ENCODE measurements at regions not wholly inside any gene's neighbourhood (a gene's known extent, or its start where the extent isn't known, plus 50 kb on each side); places are given as distances from the start of the nearest gene placed in this dataset.

DNA sequence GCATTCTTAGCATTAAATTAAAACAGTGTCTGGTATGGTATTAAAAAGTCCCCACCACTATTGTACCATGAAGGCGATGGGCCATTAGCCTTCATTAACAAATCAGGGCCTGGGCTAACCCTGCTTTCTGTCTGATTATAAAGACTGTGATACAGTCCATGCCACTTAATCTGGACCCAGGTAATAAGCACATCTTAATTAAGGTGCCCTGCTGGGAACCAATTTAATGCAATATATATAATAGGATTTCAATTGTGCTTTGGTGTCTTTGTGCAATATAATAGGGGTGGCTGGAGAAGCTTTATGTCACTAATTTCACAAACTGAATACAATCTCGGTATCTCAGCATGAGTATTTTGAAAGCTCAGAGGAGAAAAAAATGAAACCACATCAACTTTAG lies 64.4 kb upstream of the CDH8 start:
- no peak for DNase-seq

DNA sequence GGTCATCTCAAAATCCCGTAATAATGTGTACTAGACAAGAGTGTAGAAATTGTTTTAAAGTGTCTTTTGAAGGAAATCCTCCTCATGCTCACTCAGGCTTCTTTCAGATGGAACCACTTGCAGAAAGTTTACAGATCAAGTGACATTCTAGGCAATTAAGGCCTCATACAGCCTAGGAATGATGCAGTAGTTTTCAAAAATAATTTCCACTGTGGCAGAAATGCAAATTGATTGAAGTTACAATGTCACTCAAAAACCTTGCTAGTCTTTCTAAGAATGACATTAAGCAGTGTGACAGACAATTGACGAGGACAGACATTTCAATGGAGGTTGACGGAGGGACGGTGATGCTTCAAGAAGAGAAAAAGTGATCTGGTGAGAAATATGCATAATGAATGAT lies 53.5 kb upstream of the CDH8 start:
- no peak for DNase-seq

DNA sequence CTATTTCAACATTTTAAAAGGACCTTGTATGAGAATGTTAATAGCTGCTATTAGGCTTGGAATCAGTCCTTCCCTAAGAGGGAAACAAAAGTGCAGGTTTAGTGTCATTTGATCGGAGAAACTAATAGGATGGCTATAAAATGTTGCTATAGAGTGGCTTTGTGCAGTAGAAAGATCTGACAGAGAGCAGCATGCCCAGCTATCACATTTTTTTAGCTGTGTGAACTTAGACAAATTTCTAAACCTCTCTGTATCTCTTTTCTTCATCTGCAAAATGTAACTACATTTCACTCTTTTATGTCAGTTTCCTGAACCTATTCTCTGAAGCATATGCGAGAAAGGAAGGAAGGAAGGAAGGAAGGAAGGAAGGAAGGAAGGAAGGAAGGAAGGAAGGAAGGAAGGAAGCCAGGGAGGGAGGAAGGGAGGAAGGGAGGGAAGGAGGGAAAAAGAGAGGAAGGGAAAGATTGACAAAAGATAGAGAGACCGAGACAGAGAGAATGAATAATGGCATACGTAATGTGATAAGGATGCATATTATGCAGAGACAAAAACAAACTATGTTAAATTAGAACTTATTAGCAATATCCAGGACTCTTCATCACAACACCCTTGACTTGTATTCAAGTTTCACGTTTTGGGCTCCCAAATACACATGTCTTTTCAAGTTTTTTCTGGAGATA lies 52.6 kb upstream of the CDH8 start:
- no peak for DNase-seq
